K562 (cell line): ENCODE measurements at regions not wholly inside any gene's neighbourhood (a gene's known extent, or its start where the extent isn't known, plus 50 kb on each side); places are given as distances from the start of the nearest gene placed in this dataset.

Experiments
- ATAC-seq: fragments of 200-7000 bp; cut with Tn5 transposase; 3 replicates; pipeline ENCODE4 v1.9.1; 2020; ENCODE audit warnings: moderate library complexity
- BruUV-seq: library from RNA; stranded (reverse); fragments of 400-500 nt; replicated peaks from 2 replicates; lab custom pipeline; 2021; lab: Mats Ljungman, UMichigan
- CTCF ChIA-PET: fragments of 300-600 bp; formaldehyde crosslinking; extraction: SDS; loops from one replicate; lab custom pipeline; 2021; ENCODE audit warnings: low intra/inter-chr PET ratio; lab: Yijun Ruan, JAX
- POLR2A ChIA-PET: fragments of 300-600, 350-650 bp; sonication (Branson Sonifier 250); formaldehyde crosslinking; extraction: SDS; loops from one replicate; lab custom pipeline; 2021; ENCODE audit warnings: antibody characterized with exemption, inconsistent platforms; lab: Yijun Ruan, JAX
- DNase-seq, 4 experiments: peaks; one replicate each; pipeline versions ENCODE4 v3.0.0 to v3.0.0-alpha.2; 2011 to 2018; ENCODE audit warnings: low spot score in 3 of 4, mixed read lengths in 3 of 4; ENCODE audit errors: extremely low read depth in 1 of 4
- FAIRE-seq: peaks from 2 replicates; lab custom pipeline; 2011; peaks lifted over from hg19 to GRCh38; lab: Jason Lieb, UNC
- H2AFZ ChIP-seq: 2 replicates; pipeline ENCODE4 v1.6.0; 2011; ENCODE audit warnings: low read depth, low read length, control low read depth, inconsistent platforms
- H3K27ac ChIP-seq: fragments of 200-600 bp; 3 replicates; pipeline ENCODE4 v1.8.0; 2011; ENCODE audit warnings: low read depth, mild to moderate bottlenecking, control low read depth, inconsistent platforms, low read length, moderate library complexity, mixed read lengths; ENCODE audit errors: extremely low read depth
- H3K27me3 ChIP-seq, 2 experiments: fragments of 300-600 bp in 1 of 2; 2 replicates in 1 of 2; 3 replicates in 1 of 2; pipeline versions ENCODE4 v1.6.0 to v1.8.0; 2011; ENCODE audit warnings: inconsistent platforms in 2 of 2, low read length in 2 of 2, mild to moderate bottlenecking in 1 of 2, mixed read lengths in 1 of 2, moderate library complexity in 1 of 2; ENCODE audit not compliant: control insufficient read depth in 2 of 2, insufficient read depth in 2 of 2
- H3K36me3 ChIP-seq: fragments of 300-600 bp; 3 replicates; pipeline ENCODE4 v1.8.0; 2011; ENCODE audit warnings: mild to moderate bottlenecking, low read length, inconsistent platforms; ENCODE audit not compliant: control insufficient read depth, insufficient read depth
- H3K4me1 ChIP-seq, 2 experiments: fragments of 200-600 bp in 1 of 2; replicated peaks in 1 of 2; 2 replicates in 1 of 2; 3 replicates in 1 of 2; pipeline versions ENCODE4 v1.5.1 to v1.8.0; 2011; ENCODE audit warnings: inconsistent platforms in 2 of 2, low read length in 2 of 2, mild to moderate bottlenecking in 1 of 2, mixed read lengths in 1 of 2, moderate library complexity in 1 of 2; ENCODE audit not compliant: control insufficient read depth in 2 of 2, insufficient read depth in 2 of 2
- H3K4me2 ChIP-seq: 2 replicates; pipeline ENCODE4 v1.6.1; 2011; ENCODE audit warnings: low read length, control low read depth, inconsistent platforms, mixed read lengths; ENCODE audit not compliant: insufficient read depth
- H3K4me3 ChIP-seq: fragments of 200-600 bp; sonication (generic), shearing (Covaris generic); 2 replicates; pipeline ENCODE4 v1.5.1; 2016; ENCODE audit warnings: control low read depth, inconsistent platforms
- H3K79me2 ChIP-seq: fragments of 200-600 bp; 3 replicates; pipeline ENCODE4 v1.8.0; 2011; ENCODE audit warnings: low read length, inconsistent platforms; ENCODE audit not compliant: control insufficient read depth, insufficient read depth
- H3K9ac ChIP-seq, 2 experiments: 2 replicates each; pipeline versions ENCODE4 v1.6.0 to v1.6.1; 2011; ENCODE audit warnings: low read depth in 2 of 2, low read length in 2 of 2, control low read depth in 1 of 2, inconsistent platforms in 1 of 2, mild to moderate bottlenecking in 1 of 2, mixed read lengths in 1 of 2; ENCODE audit not compliant: insufficient read depth in 1 of 2
- H3K9me1 ChIP-seq: one replicate; pipeline ENCODE4 v1.6.0; 2011; ENCODE audit warnings: inconsistent platforms, mild to moderate bottlenecking, low read length, moderate library complexity; ENCODE audit not compliant: control insufficient read depth, insufficient read depth
- H3K9me3 ChIP-seq: replicated peaks from 2 replicates; pipeline ENCODE4 v1.5.1; 2011; ENCODE audit warnings: low read depth, low read length, inconsistent platforms; ENCODE audit not compliant: control insufficient read depth, insufficient read depth
- H4K20me1 ChIP-seq: replicated peaks from 2 replicates; pipeline ENCODE4 v1.6.1; 2011; ENCODE audit warnings: low read length, inconsistent platforms, mixed read lengths; ENCODE audit not compliant: control insufficient read depth, insufficient read depth
- CSDE1 ChIP-seq, 2 experiments: fragments of 450-650 bp; IDR thresholded peaks; 2 replicates each; pipeline ENCODE4 v1.6.1; 2016; ENCODE audit warnings: mild to moderate bottlenecking in 1 of 2
- DIDO1 ChIP-seq: fragments of 450-650 bp; IDR thresholded peaks from 2 replicates; pipeline ENCODE4 v1.6.1; 2016; ENCODE audit warnings: low read depth, missing biosample characterization, missing genetic modification characterization
- GABPA ChIP-seq: fragments of 200-800 bp; sonication (Bioruptor generic); conservative IDR thresholded peaks from 2 replicates; pipeline ENCODE4 v1.6.1; 2016; ENCODE audit warnings: low read depth, missing genetic modification characterization, missing compliant biosample characterization
- HBP1 ChIP-seq: fragments of 450-650 bp; formaldehyde crosslinking; IDR thresholded peaks from 2 replicates; pipeline ENCODE4 v1.4.0; 2022; ENCODE audit warnings: missing genetic modification characterization
- NCOR1 ChIP-seq: fragments of 450-650 bp; IDR thresholded peaks from 2 replicates; pipeline ENCODE4 v1.6.1; 2016; ENCODE audit warnings: mild to moderate bottlenecking, moderate library complexity
- PML ChIP-seq: IDR thresholded peaks from 2 replicates; pipeline ENCODE4 v1.6.1; 2012; ENCODE audit warnings: low read length, inconsistent platforms
- SMAD3 ChIP-seq: fragments of 450-650 bp; formaldehyde crosslinking; conservative IDR thresholded peaks from 2 replicates; pipeline ENCODE4 v1.4.0; 2020; ENCODE audit warnings: mild to moderate bottlenecking
- SMAD4 ChIP-seq: fragments of 250-450 bp; sonication (Bioruptor Pico); conservative IDR thresholded peaks from 2 replicates; pipeline ENCODE4 v1.8.0; 2021; ENCODE audit warnings: inconsistent platforms, mild to moderate bottlenecking, moderate library complexity
- ZNF584 ChIP-seq: fragments of 200-800 bp; sonication (Bioruptor generic); IDR thresholded peaks from 2 replicates; pipeline ENCODE4 v1.6.1; 2016; ENCODE audit warnings: low read depth, mild to moderate bottlenecking, missing genetic modification characterization, missing compliant biosample characterization
- WGBS: fragments of 100-300 bp; shearing (Covaris generic); methylation state at CpG from one replicate; pipeline ENCODE4 v1.1.6; 2016; ENCODE audit warnings: low coverage, mixed read lengths; ENCODE audit not compliant: insufficient coverage; ENCODE audit errors: missing lambda C conversion rate; 5-methylcytosine and 5-hydroxymethylcytosine counted together
- in situ Hi-C: fragments of 300-500 bp; cut with MboI; formaldehyde crosslinking; loops from 4 replicates; pipeline ENCODE4 v1.15.0; 2018; ENCODE audit warnings: inconsistent platforms, mixed read lengths
- intact Hi-C: fragments of 100-400 bp; cut with micrococcal nuclease; formaldehyde crosslinking; loops from 2 replicates; pipeline ENCODE4 v1.14.2; 2022

GRCh38 chr22:42190274-42190673 lies 59.7 kb upstream of the CYP2D6 start:
- Histone ChIP-seq H3K36me3 (no peaks in the 10 kb centered on the region), H3K4me3 (no peak overlapping the region), H4K20me1 (peaks cover 26% of the 10 kb centered on the region), H3K9ac (no peak overlapping the region), H2AFZ (no peak overlapping the region), H3K9me3 (no peaks in the 10 kb centered on the region), H3K27me3 (no peaks in the 10 kb centered on the region), H3K4me1 (peaks cover 0 to 5% of the 10 kb centered on the region in 2 experiments; a peak in 2 of 5 replicates), H3K79me2 (peaks cover 69% of the 10 kb centered on the region), H3K9me1 (no peaks in the 10 kb centered on the region), H3K4me2 (no peak overlapping the region), H3K27ac (no peak overlapping the region)
- POLR2A ChIA-PET, result interaction anchor here (1.5 kb wide), 1 partner anchor 10 kb away, joined by 3 read pairs; no protein-coding TSS in a partner anchor
- DNase-seq (no peak), FAIRE-seq (no peak), ATAC-seq (no peak)
- BruUV-seq, result no TSS peak
- no peak for TF ChIP-seq HBP1 (CRISPR knock-in tag)
- in situ Hi-C loops, result no loop called here
- intact Hi-C loops, result no loop called here
- CTCF ChIA-PET, result no interaction called here
- WGBS, result 100% methylated on average over 1 of the region's 1 CpG

GRCh38 chr22:42189761-42190160 lies 59.2 kb upstream of the CYP2D6 start:
- Histone ChIP-seq H3K9me1 (no peaks in the 10 kb centered on the region), H3K27ac (no peak overlapping the region), H3K4me3 (no peak overlapping the region), H3K4me2 (no peak overlapping the region), H3K36me3 (no peaks in the 10 kb centered on the region), H2AFZ (no peak overlapping the region), H3K79me2 (peaks cover 69% of the 10 kb centered on the region), H3K4me1 (peaks cover 0 to 10% of the 10 kb centered on the region in 2 experiments; a peak in 2 of 5 replicates), H3K9ac (no peak overlapping the region), H4K20me1 (peaks cover 27% of the 10 kb centered on the region), H3K9me3 (no peaks in the 10 kb centered on the region), H3K27me3 (no peaks in the 10 kb centered on the region)
- no peak for FAIRE-seq
- POLR2A ChIA-PET, result interaction anchor here (1.5 kb wide), 1 partner anchor 9 kb away, joined by 3 read pairs; no protein-coding TSS in a partner anchor
- WGBS, result 72% methylated on average over 3 of the region's 4 CpGs
- in situ Hi-C loops, result no loop called here
- no peak for ATAC-seq
- intact Hi-C loops, result loop anchor here (5.0 kb wide), 1 partner anchor 73 kb away; no protein-coding TSS in a partner anchor
- no peak for DNase-seq
- no peak for TF ChIP-seq NCOR1
- no peak for TF ChIP-seq CSDE1 (IDR thresholded peaks at IDR 0.05)
- no peak for TF ChIP-seq DIDO1 (tag)
- TF ChIP-seq PML, result no peak
- TF ChIP-seq SMAD3 (CRISPR knock-in tag), result no peak
- no peak for TF ChIP-seq SMAD4 (CRISPR knock-in tag)
- TF ChIP-seq ZNF584 (CRISPR knock-in tag), result no peak
- TF ChIP-seq GABPA (tag), result no peak
- no TSS peak for BruUV-seq
- CTCF ChIA-PET, result no interaction called here
